Peyer's patch (tissue), 4 donors: ENCODE measurements at regions not wholly inside any gene's neighbourhood (a gene's known extent, or its start where the extent isn't known, plus 50 kb on each side); places are given as distances from the start of the nearest gene placed in this dataset.

Source experiments
- CTCF ChIP-seq, 6 experiments: fragments of 450-650 bp in 4 of 6; fragments of 200-600 bp in 2 of 6; sonication (generic) in 1 of 6; IDR thresholded peaks; one replicate each; pipeline ENCODE4 v1.5.1; 2017 to 2019; ENCODE audit warnings: antibody characterized with exemption in 6 of 6, mild to moderate bottlenecking in 3 of 6, moderate library complexity in 1 of 6
- POLR2A ChIP-seq, 2 donors: fragments of 450-650 bp; IDR thresholded peaks; one replicate each; pipeline ENCODE4 v1.5.1; 2017; ENCODE audit warnings: antibody characterized with exemption in 2 of 2, mild to moderate bottlenecking in 2 of 2, moderate library complexity in 2 of 2

- no peak for TF ChIP-seq CTCF (IDR thresholded peaks at IDR 0.05)
- no peak for TF ChIP-seq POLR2A (IDR thresholded peaks at IDR 0.05)
Observed at GRCh38 chr4:174580597-174580996, 58.3 kb upstream of the HPGD start.
